GM21360 (cell line): ENCODE measurements at regions not wholly inside any gene's neighbourhood (a gene's known extent, or its start where the extent isn't known, plus 50 kb on each side); places are given as distances from the start of the nearest gene placed in this dataset.
"Not testable (repeated sequence)": the region's sequence is repeated elsewhere in the genome, so short reads cannot be mapped to it uniquely, and the experiment has no call there.

Source experiments
- ATAC-seq: cut with Tn5 transposase; IDR thresholded peaks from one replicate; pipeline ENCODE4 v1.9.1; 2021; ENCODE audit warnings: mild to moderate bottlenecking, moderate library complexity; ENCODE audit not compliant: unreplicated experiment

DNA sequence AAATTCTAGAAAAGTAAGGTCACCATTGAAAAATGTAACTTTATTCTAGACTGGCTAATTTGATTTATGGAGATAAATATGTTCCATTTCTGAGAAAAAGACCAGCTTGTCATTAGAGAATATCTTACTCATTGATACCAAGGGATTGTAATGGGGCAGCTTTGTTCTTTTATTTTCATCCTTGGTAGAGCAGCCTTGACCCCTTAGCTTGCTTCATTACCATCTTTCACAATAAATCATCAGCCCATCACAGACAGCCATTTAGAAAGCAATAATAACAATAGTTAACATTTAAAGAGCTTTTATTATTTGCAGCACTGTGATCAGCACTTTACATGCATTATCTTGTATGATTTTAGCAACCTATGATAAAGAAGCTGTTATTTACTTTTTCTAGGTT lies 253.6 kb downstream of the C3orf38 start:
- ATAC-seq: no peak

DNA sequence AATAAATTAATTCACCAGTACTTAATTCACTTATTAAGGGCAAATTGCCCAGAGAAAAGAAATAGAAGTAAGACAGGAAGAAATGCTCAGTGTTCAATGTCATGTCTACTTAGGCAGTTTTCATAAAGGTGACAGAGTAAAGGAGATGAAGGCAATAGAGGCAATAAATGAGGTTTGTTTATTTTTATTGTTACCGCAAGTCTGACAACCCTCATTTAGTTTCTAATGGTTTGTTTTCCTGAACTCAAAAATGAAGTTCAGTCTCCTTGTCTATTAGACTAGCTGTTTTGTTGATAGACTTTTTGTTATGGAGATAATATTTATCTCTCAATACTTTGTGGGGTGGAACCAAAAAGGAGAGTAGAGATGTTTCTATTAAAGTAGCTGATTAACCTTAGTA lies 258.3 kb downstream of the C3orf38 start:
- ATAC-seq: no peak

DNA sequence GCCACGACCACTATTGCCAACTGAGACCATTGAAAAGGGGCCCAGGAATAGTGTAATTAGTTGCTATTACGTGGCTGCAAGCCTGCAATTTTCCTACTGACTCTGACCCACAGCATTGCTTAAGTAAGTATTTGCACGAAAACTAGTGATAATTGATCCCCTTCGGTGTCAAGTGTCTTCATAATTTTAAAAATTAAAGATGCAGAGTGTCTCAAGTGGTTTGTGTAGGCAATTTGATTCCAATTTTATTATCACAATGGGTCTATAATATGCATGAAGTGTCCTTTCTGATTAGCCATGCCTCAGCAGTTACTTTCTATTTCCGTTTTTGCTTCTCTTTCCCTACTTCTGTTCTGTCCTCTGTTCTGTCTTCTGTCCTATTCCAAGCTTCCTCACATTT lies 259.2 kb downstream of the C3orf38 start:
- ATAC-seq: no peak

DNA sequence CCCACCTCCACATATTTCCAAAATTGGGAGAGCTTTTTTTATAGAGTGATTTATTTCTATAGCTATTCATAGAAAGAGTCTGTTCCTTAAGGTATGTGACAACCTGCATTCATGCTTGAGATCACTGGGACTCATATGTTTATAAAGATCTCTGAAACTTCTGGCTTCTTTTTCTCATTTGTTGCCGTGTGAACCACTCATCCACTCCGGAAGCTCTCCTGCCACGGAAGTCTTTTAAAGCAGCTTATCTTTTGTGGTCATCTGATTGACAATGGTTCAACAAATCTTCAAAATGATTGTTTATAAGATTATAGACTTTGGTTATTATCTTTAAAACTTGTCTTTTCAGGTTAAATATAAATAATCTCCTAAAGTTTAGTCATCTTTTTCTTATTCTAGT lies 260.5 kb downstream of the C3orf38 start:
- no peak for ATAC-seq

DNA sequence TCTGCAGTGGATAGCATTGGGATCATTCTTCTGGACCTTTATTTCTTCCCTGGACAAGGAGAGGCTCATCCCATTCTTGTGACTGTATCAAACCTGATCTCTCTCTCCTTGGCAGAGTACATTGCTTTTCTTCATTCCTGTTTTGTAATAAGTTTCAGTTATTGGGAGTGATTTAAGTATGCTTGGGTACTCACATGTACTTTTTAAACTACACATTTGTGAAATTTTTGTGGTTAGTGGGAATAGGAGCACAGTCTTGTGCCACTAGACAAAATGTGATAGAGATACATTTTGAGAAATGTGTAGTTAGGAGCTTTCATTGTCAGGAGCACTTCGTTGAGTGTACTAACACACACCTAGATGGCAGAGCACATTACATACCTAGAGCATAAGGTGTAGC lies 262.6 kb downstream of the C3orf38 start:
- ATAC-seq: no peak

DNA sequence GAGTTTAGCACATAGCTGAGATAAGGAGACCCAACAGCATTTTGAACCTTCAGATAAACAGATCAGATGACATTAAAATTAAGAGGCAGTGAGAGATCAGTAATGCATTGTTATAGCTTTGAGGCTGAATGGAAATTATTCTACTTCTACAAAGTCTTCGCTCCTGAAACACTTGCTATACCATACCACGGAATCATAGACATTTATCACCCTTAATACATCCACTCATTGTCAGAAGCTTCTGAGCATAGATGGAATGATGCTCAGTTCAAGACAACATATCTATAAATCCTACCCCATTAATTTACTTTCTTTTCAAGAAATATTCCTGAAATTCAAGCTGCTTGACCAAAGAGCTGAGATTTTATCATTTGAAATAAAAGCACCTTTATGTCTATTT lies 266.7 kb downstream of the C3orf38 start:
- ATAC-seq: no peak

DNA sequence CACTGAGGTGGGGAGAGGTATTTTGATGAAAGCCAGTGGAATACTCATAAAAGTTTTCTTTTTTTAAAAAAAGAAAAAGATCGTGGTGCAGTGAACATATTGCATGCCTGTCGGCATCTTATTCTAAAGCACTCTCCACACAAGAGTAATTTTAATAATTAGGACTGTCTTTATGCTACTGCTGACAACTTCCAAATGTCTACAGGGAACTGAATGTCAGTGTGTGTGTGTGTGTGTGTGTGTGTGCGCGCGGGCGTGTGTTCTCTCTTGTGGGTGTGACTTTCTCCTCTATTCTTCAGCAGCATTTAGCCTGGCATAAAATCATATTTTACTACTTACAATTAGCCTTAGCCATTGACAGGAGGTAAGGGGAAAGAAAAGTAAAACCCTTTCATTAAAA lies 268.5 kb downstream of the C3orf38 start:
- no peak for ATAC-seq

DNA sequence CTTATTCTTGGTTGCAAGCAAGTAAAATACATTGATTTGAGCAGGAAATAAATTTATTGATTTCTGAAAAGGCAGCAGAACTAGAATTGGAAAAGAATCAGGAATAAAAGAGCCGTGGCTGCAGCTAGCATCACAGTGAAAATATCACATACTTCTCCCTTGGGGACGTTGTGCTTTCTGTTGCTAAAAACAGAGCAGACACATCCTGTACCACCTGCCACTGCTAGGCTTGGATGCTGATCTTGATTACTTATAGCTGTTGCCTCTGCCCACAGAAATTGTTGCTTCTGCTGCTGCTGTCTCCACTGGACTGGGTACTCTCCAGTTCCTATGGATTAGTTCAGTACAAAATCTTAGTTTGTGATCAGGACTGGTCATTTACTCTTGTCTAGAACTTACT lies 283.8 kb downstream of the C3orf38 start:
- ATAC-seq: peak; percentile 99

DNA sequence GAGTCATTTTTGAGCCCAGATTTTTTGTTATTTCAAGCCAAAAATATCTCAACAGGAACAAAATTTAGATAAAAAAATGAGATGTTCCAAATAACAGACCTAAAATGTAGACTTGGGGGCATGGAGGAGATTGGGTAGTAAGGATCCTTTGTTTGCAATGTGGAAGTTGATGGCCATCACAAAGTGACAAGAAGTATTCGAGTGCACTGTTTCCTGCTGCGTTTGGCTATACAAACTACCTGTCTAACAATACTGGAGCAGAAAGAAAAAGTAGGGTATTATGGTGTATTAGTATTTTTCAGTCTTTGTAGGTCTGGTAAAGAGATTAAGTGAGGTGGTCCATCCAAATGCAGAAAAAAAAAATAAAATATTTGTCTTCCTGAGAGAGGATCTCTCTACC lies 284.2 kb downstream of the C3orf38 start:
- peak; percentile 31 for ATAC-seq

DNA sequence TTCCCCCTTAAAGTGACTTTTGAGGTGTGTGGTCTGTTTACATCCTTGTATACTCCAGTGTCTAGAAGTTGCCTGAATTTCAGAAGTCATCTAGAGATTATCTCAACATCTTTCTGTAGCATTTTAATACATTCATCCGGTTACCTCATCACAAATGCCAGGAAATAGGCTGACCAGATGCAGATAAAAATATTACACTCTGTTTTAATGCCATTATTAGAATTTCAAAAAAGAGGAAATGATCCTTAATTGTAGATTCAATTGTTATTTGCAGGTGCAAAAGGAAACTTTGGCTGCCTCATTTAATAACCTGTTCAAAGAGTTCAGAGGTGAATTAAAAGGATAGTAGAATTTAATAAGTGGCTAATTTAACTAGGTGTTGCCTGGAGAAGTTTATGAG lies 290.9 kb downstream of the C3orf38 start:
- ATAC-seq: peak; percentile 73

DNA sequence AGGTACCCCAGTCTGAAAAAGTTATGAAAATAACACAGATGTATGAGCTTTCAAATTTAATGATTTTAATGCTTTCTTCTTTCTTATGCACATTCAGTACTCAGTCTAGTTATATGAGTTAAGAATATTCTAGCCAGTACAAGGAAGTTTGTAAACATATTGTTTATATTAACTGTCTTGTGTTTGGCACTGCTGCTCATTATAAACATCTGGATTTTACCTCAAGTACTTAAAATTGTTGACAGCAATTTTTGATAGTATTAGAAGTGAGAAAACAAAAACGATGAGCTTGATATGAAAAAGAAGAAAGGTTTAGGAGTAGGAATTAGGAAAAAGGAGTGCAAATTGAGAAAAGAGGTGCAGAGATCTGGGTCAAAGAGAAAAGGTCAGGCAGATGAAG lies 293.3 kb downstream of the C3orf38 start:
- no peak for ATAC-seq

DNA sequence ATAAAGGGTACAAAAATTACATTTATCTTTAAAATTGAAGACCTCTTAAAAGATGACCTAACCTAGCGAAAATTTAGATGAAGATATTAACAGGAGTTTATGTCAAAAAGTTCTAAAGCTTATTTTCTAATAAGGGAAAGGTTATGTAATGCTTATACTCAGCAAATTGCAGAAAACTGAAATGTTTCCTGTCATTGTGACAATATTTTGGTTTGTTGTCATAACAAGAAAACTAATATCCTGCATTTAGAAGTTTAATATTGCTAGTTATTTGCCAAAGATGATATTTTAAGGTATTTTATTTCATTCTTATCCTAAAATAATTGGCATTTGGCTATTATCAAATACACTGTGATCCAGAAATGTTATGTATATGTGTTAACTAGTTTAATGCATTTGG lies 294.5 kb downstream of the C3orf38 start:
- no peak for ATAC-seq

DNA sequence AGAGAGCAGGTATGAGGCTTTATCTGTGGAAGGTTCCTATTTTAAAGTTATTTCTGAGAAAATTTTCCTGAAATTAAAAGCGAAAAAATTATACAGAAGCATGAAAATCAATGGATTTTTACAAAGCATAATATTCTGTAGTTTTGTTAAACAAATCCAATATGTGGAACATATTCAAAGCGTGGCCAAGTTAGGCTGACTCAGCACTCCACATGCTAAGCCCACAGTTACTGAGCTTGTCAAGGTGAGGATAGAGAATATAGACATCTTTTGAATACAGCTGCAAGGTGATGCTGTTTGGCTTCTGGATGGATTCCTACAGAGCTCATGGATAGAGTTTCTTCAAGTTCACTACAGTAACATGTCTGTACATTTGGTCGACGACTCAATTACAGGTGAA lies 302.5 kb downstream of the C3orf38 start:
- no peak for ATAC-seq

DNA sequence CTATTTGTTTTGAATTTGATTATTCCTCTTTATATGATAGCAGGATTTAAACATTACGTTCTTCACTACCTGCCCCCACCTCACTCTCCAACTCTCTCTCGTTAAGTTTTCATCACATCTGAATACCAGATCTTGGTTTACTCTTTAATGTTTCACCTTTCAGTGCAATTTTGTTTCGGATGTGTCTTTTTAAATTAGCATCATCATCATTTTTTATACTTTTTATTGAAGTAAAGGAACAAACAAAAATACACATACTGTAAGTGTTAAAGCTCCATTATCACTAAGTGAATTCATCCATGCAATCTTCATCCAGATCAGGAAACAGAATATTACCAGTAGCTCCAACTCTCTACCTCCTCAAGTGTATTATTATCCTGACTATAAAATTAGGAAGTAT lies 310.6 kb downstream of the C3orf38 start:
- ATAC-seq: no peak

DNA sequence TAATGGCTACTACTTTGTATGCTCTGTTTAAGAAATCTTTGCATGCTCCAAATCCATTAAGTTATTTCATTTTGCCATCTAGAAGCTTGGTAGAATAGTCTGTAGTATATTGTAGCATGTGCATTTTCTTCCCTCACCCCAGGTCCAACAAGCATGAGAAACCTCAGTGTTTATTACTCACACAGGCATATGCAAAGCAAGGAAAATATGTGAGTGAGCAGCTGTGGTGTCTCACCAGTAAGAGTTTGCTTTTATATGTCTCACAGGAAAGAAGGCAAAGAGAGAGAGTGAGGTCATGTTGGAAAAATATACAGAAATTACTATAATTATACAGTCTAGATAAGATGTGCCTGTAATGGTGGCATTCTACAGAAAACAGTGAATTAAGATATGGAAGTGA lies 312.5 kb downstream of the C3orf38 start:
- ATAC-seq: no peak

DNA sequence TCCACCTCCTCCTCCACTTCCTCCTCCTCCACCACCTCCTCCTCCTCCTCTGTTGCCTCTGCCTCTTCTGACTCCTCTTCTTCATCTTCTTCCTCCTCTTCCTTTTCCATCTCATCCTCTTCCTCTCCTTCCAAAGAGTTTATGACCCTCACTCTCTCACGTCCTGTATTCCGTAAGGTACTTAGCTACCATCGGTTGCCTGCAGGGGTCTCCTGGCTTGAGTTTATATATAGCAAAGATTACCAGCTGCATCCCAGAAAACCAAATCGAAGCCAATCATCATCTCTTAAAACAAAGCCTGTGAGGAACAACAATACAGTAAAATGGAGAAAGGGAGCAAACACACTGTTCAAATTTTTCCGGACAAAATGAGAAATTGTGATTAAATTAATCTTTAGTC lies 317.4 kb downstream of the C3orf38 start:
- ATAC-seq: no peak

DNA sequence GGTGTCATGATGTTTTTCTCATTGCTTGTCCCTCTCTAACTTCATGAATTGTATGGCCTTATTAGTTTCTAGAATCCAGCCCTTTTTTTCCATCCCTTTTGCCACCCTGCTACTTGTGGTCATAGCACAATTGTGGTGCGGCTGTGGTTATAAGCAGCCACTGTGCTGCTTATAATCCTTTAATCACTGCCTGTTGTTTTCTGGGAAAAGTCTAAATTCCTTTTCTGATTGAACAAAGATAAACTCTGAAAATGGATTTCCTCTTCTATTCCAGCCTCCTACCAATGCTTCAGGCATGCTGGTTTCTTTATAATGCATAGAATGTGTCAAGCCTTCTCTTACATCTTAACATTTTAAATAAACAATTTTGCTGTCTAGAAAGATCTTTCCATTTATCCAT lies 319.5 kb downstream of the C3orf38 start:
- no peak for ATAC-seq

DNA sequence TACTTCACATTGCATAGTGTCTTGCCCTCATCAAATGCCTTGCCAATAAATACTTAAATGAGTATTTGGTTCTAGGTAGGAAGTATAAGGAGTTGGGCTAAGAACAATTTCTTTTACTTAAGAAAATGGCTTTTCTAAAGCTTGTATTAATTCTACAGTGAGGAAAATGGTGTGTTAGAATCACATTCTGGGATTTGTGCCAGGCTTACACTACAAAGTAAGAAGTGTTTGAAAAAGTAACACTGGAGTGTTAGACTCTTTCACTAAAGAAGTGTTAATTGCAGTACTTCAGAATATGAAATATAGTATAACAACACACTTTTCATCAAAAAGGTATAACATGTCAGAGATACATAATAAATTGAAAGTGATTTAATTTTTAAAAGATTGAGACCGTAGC lies 328.7 kb downstream of the C3orf38 start:
- ATAC-seq: no peak

DNA sequence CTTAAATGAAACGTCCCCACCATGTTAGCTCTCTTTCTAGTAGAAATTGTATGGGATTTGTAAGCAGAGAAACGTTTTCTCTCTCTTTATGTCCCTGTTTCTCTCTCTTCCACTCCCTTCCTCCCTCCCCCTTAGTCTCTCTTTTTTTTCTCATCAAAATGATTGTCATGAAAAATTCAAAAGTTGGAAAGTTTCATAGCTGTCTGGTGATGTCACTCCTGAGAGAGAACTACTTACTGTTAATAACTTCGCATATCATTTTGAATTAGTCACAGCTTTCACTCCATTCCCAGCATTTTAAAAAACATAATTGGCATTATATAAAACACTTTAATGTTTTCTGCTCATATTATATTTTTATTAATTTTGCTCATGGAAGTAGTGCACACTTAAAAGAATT lies 331.1 kb downstream of the C3orf38 start:
- ATAC-seq: no peak

DNA sequence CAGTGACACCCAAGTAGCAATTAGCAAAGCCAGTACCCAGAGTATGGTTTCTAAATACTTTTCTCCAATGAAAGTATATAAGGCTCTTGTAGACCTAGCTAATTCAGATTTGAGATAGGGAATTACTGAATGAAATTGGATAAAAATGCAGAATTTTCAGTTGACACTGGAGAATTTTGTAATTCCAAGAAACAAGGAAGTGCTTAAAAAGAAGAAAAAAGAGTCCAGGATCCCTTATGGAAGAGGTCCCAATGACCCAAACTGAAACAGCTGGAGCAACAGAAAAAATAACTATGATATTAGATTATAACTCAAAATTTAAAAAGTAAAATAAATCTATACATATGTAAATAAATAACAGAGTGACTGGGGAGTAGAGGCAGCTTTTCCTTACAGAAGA lies 335.2 kb downstream of the C3orf38 start:
- ATAC-seq: no peak

DNA sequence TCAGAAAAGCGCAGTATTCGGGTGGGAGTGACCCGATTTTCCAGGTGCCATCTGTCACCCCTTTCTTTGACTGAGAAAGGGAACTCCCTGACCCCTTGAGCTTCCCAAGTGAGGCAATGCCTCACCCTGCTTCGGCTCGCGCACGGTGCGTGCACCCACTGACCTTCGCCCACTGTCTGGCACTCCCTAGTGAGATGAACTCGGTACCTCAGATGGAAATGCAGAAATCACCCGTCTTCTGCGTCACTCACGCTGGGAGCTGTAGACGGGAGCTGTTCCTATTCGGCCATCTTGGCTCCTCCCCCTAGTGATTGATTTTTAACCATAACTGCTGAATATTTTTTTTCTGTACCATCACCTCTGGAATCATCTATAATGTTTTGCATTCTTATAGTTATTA lies 359.1 kb downstream of the C3orf38 start:
- ATAC-seq: not testable (repeated sequence)

DNA sequence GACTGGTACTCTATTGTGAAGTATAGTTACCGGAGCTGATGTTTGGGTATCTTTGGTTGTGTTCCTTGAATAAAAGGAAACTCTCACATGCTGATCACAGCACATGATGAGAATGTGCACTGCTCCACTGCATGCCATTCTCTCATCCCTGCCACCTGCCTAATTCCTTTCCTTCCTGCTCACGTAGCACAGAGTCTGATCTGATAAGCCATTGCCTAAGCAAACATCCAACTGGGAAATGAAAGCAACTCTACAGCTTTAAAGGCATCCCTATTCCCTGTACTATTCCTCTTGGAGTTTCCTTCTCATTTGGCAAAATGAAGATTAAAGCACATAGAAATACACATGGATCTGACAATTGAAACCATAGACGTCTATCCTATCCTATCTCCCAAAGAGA lies 359.8 kb downstream of the C3orf38 start:
- no peak for ATAC-seq

DNA sequence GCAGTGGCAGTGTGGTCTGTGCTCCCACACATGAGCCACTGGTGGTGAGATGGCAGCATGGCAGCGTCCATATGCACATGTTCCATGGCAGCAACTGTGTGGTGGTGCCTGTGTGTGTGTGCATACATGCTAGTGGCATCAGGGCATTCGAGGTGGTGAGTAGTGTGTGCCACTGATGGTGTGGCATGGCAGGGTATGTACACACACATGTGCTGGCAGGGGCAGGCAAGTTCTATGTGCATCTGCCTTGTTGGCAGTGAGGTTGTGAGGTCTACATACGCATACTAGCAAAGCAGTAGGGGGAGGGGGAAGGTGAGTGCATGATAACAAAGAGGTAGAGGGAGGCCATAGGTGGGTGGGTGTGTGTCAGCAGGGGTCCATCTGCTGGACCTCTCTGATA lies 378.7 kb downstream of the C3orf38 start:
- no peak for ATAC-seq

DNA sequence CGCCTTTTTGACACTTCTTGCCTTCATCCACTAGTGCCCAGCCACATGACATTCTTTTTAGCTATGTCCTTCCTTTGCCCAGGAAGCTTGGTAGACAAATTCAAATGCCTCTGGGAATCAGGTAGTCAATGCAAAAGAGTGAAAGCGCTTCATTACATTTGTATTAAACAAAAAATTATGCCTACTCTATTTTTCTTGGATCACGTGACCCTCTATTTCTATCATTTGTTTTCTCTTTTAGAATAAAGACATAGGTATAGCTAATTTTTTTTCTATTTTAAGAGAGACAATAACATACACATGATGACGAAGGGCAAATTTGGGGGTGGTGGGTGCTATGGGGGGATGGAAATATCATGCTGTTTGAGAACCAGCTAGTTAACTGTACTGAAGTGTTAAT lies 384.8 kb downstream of the C3orf38 start:
- ATAC-seq: no peak
